ENCODE measurements at regions not wholly inside any gene's neighbourhood (a gene's known extent, or its start where the extent isn't known, plus 50 kb on each side); places are given as distances from the start of the nearest gene placed in this dataset.

GRCh38 chr2:204115137-204116056 is 178.8 kb downstream of the ICOS start:
- Histone ChIP-seq H3K27ac (peak overlapping the region in 1 of 4 donors; percentile 33), H3K4me3 (no peak overlapping the region), H3K9me3 (no peaks in the 10 kb centered on the region), H3K36me3 (no peaks in the 10 kb centered on the region), H3K27me3 (no peaks in the 10 kb centered on the region), H3K4me1 (no peaks in the 10 kb centered on the region)
- no peak for TF ChIP-seq CTCF (IDR thresholded peaks at IDR 0.05 in 4 of 5, conservative IDR thresholded peaks at IDR 0.05 in 1 of 5)
- no peak for TF ChIP-seq POLR2A (IDR thresholded peaks at IDR 0.05)
- intact Hi-C loops (cut with DNase I; ENCODE audit: low total_unique reads) = no loop called here
- DNase-seq = no peak
- in situ Hi-C loops (cut with MboI; ENCODE audit: low sequenced_read_pairs in 4 of 4) = no loop called here
- no peak for ATAC-seq

GRCh38 chr2:204116159-204116792 is 179.7 kb downstream of the ICOS start:
- Histone ChIP-seq H3K4me3 (no peak overlapping the region), H3K27ac (peak overlapping the region in 1 of 4 donors; percentile 33), H3K9me3 (no peaks in the 10 kb centered on the region), H3K27me3 (no peaks in the 10 kb centered on the region), H3K36me3 (no peaks in the 10 kb centered on the region), H3K4me1 (no peaks in the 10 kb centered on the region)
- ATAC-seq (no peak), DNase-seq (no peak)
- TF ChIP-seq CTCF (IDR thresholded peaks at IDR 0.05 in 4 of 5, conservative IDR thresholded peaks at IDR 0.05 in 1 of 5) = no peak
- no peak for TF ChIP-seq POLR2A (IDR thresholded peaks at IDR 0.05)
- intact Hi-C loops (cut with DNase I; ENCODE audit: low total_unique reads) (no loop called here), in situ Hi-C loops (cut with MboI; ENCODE audit: low sequenced_read_pairs in 4 of 4) (no loop called here)

DNA sequence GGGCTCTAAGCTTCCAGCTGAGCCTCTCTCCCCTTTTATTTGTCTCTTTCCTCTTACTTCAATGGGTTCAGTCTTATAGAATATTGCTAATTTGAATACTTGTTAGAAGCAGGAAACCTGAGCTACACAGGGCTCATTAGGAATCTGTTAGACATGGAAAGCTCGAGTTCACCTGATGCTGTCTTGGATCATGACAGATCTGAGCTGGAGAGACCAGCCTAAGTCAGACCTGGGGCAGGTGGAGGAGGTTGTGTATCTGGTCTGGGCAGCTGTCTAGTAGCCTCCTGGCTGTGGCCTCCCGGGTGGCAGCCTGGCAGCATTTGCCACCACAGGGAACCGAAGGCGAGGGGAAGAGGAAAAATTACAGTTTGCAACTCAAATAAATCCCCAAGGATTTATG is 185.9 kb downstream of the ICOS start:
- in situ Hi-C loops (cut with MboI; ENCODE audit: low sequenced_read_pairs in 4 of 4) (no loop called here), intact Hi-C loops (cut with DNase I; ENCODE audit: low total_unique reads) (no loop called here)
- no peak overlapping the region for H3K27ac ChIP-seq
- DNase-seq (no peak), ATAC-seq (no peak)
- H3K36me3 ChIP-seq = no peaks in the 10 kb centered on the region
- TF ChIP-seq CTCF (IDR thresholded peaks at IDR 0.05 in 4 of 5, conservative IDR thresholded peaks at IDR 0.05 in 1 of 5) = no peak
- no peak for TF ChIP-seq POLR2A (IDR thresholded peaks at IDR 0.05)
- no peak overlapping the region for H3K4me3 ChIP-seq
- no peaks in the 10 kb centered on the region for H3K9me3 ChIP-seq
- no peaks in the 10 kb centered on the region for H3K27me3 ChIP-seq
- no peaks in the 10 kb centered on the region for H3K4me1 ChIP-seq

GRCh38 chr2:204124140-204124750 is 187.7 kb downstream of the ICOS start:
- ATAC-seq (no peak), DNase-seq (no peak)
- no peak for TF ChIP-seq POLR2A (IDR thresholded peaks at IDR 0.05)
- no peak for TF ChIP-seq CTCF (IDR thresholded peaks at IDR 0.05 in 4 of 5, conservative IDR thresholded peaks at IDR 0.05 in 1 of 5)
- Histone ChIP-seq H3K27ac (no peak overlapping the region), H3K27me3 (no peaks in the 10 kb centered on the region), H3K4me3 (no peak overlapping the region), H3K4me1 (no peaks in the 10 kb centered on the region), H3K36me3 (no peaks in the 10 kb centered on the region), H3K9me3 (no peaks in the 10 kb centered on the region)
- intact Hi-C loops (cut with DNase I; ENCODE audit: low total_unique reads) (no loop called here), in situ Hi-C loops (cut with MboI; ENCODE audit: low sequenced_read_pairs in 4 of 4) (no loop called here)
